ENCODE measurements at regions not wholly inside any gene's neighbourhood (a gene's known extent, or its start where the extent isn't known, plus 50 kb on each side); places are given as distances from the start of the nearest gene placed in this dataset.
"Not testable (repeated sequence)": the region's sequence is repeated elsewhere in the genome, so short reads cannot be mapped to it uniquely, and the experiment has no call there.

GRCh38 chr2:87354102-87354501 lies 332.5 kb upstream of the PLGLB1 start:
- H3K36me3 ChIP-seq (ENCODE audit: control insufficient read depth in 1 of 2, insufficient read depth in 2 of 2, low read length in 2 of 2); H3K9me2 ChIP-seq (ENCODE audit: insufficient read depth); H4K20me1 ChIP-seq (ENCODE audit: insufficient read depth); DNase-seq (ENCODE audit: low read depth, low spot score); intact Hi-C loops (cut with micrococcal nuclease); H3K4me1 ChIP-seq (ENCODE audit: control insufficient read depth in 1 of 2, insufficient read depth in 2 of 2, low read length in 2 of 2); H2AFZ ChIP-seq (ENCODE audit: low read depth, low read length, poor library complexity, severe bottlenecking); H3K27me3 ChIP-seq (ENCODE audit: insufficient read depth, low read length); H3K4me3 ChIP-seq (replicated peaks in 1 of 2; ENCODE audit: low read depth in 1 of 2, low read length in 2 of 2); H3K9ac ChIP-seq (ENCODE audit: low read length); CTCF ChIA-PET; POLR2A ChIA-PET; RAD21 ChIA-PET (ENCODE audit: low non-redundant PET in 1 of 2, low total read pairs in 2 of 2, uncharacterized antibody in 2 of 2, unreplicated experiment in 2 of 2); H3K9me3 ChIP-seq (ENCODE audit: control insufficient read depth in 1 of 2, insufficient read depth in 1 of 2, low read depth in 1 of 2, low read length in 2 of 2); H3K4me2 ChIP-seq (ENCODE audit: low read length); H3K79me2 ChIP-seq (ENCODE audit: insufficient read depth, low read length); BruUV-seq (replicated peaks); ATAC-seq; H3K27ac ChIP-seq (ENCODE audit: low read depth, low read length): not testable (repeated sequence)

GRCh38 chr2:87360250-87360649 lies 338.6 kb upstream of the PLGLB1 start:
- H3K4me2 ChIP-seq (ENCODE audit: low read length); POLR2A ChIA-PET; H3K9me2 ChIP-seq (ENCODE audit: insufficient read depth); H3K27me3 ChIP-seq (ENCODE audit: insufficient read depth, low read length); H3K4me3 ChIP-seq (replicated peaks in 1 of 2; ENCODE audit: low read depth in 1 of 2, low read length in 2 of 2); H3K36me3 ChIP-seq (ENCODE audit: control insufficient read depth in 1 of 2, insufficient read depth in 2 of 2, low read length in 2 of 2); H3K9ac ChIP-seq (ENCODE audit: low read length); H2AFZ ChIP-seq (ENCODE audit: low read depth, low read length, poor library complexity, severe bottlenecking); H3K4me1 ChIP-seq (ENCODE audit: control insufficient read depth in 1 of 2, insufficient read depth in 2 of 2, low read length in 2 of 2); RAD21 ChIA-PET (ENCODE audit: low non-redundant PET in 1 of 2, low total read pairs in 2 of 2, uncharacterized antibody in 2 of 2, unreplicated experiment in 2 of 2); intact Hi-C loops (cut with micrococcal nuclease); H3K27ac ChIP-seq (ENCODE audit: low read depth, low read length); ATAC-seq; DNase-seq (ENCODE audit: low read depth, low spot score); H3K79me2 ChIP-seq (ENCODE audit: insufficient read depth, low read length); BruUV-seq (replicated peaks); H3K9me3 ChIP-seq (ENCODE audit: control insufficient read depth in 1 of 2, insufficient read depth in 1 of 2, low read depth in 1 of 2, low read length in 2 of 2); CTCF ChIA-PET; H4K20me1 ChIP-seq (ENCODE audit: insufficient read depth): not testable (repeated sequence)

GRCh38 chr2:87360927-87361326 lies 339.3 kb upstream of the PLGLB1 start:
- H3K27me3 ChIP-seq (ENCODE audit: insufficient read depth, low read length); H4K20me1 ChIP-seq (ENCODE audit: insufficient read depth); H3K36me3 ChIP-seq (ENCODE audit: control insufficient read depth in 1 of 2, insufficient read depth in 2 of 2, low read length in 2 of 2); ATAC-seq; H3K4me2 ChIP-seq (ENCODE audit: low read length); H3K4me3 ChIP-seq (replicated peaks in 1 of 2; ENCODE audit: low read depth in 1 of 2, low read length in 2 of 2); RAD21 ChIA-PET (ENCODE audit: low non-redundant PET in 1 of 2, low total read pairs in 2 of 2, uncharacterized antibody in 2 of 2, unreplicated experiment in 2 of 2); intact Hi-C loops (cut with micrococcal nuclease); H3K4me1 ChIP-seq (ENCODE audit: control insufficient read depth in 1 of 2, insufficient read depth in 2 of 2, low read length in 2 of 2); H3K9me3 ChIP-seq (ENCODE audit: control insufficient read depth in 1 of 2, insufficient read depth in 1 of 2, low read depth in 1 of 2, low read length in 2 of 2); POLR2A ChIA-PET; H3K27ac ChIP-seq (ENCODE audit: low read depth, low read length); CTCF ChIA-PET; BruUV-seq (replicated peaks); H2AFZ ChIP-seq (ENCODE audit: low read depth, low read length, poor library complexity, severe bottlenecking); H3K9ac ChIP-seq (ENCODE audit: low read length); DNase-seq (ENCODE audit: low read depth, low spot score); H3K79me2 ChIP-seq (ENCODE audit: insufficient read depth, low read length); H3K9me2 ChIP-seq (ENCODE audit: insufficient read depth): not testable (repeated sequence)

GRCh38 chr2:87361805-87362204 lies 340.2 kb upstream of the PLGLB1 start:
- DNase-seq (ENCODE audit: low read depth, low spot score); CTCF ChIA-PET; POLR2A ChIA-PET; H3K27me3 ChIP-seq (ENCODE audit: insufficient read depth, low read length); H3K27ac ChIP-seq (ENCODE audit: low read depth, low read length); RAD21 ChIA-PET (ENCODE audit: low non-redundant PET in 1 of 2, low total read pairs in 2 of 2, uncharacterized antibody in 2 of 2, unreplicated experiment in 2 of 2); H4K20me1 ChIP-seq (ENCODE audit: insufficient read depth); H3K9me2 ChIP-seq (ENCODE audit: insufficient read depth); BruUV-seq (replicated peaks); H3K9me3 ChIP-seq (ENCODE audit: control insufficient read depth in 1 of 2, insufficient read depth in 1 of 2, low read depth in 1 of 2, low read length in 2 of 2); H2AFZ ChIP-seq (ENCODE audit: low read depth, low read length, poor library complexity, severe bottlenecking); H3K36me3 ChIP-seq (ENCODE audit: control insufficient read depth in 1 of 2, insufficient read depth in 2 of 2, low read length in 2 of 2); H3K9ac ChIP-seq (ENCODE audit: low read length); H3K4me3 ChIP-seq (replicated peaks in 1 of 2; ENCODE audit: low read depth in 1 of 2, low read length in 2 of 2); intact Hi-C loops (cut with micrococcal nuclease); H3K4me2 ChIP-seq (ENCODE audit: low read length); ATAC-seq; H3K79me2 ChIP-seq (ENCODE audit: insufficient read depth, low read length); H3K4me1 ChIP-seq (ENCODE audit: control insufficient read depth in 1 of 2, insufficient read depth in 2 of 2, low read length in 2 of 2): not testable (repeated sequence)

- RAD21 ChIA-PET (ENCODE audit: low non-redundant PET in 1 of 2, low total read pairs in 2 of 2, uncharacterized antibody in 2 of 2, unreplicated experiment in 2 of 2); CTCF ChIA-PET; H3K4me3 ChIP-seq (replicated peaks in 1 of 2; ENCODE audit: low read depth in 1 of 2, low read length in 2 of 2); H3K27ac ChIP-seq (ENCODE audit: low read depth, low read length); H3K4me2 ChIP-seq (ENCODE audit: low read length); DNase-seq (ENCODE audit: low read depth, low spot score); H3K27me3 ChIP-seq (ENCODE audit: insufficient read depth, low read length); H3K9me2 ChIP-seq (ENCODE audit: insufficient read depth); H3K36me3 ChIP-seq (ENCODE audit: control insufficient read depth in 1 of 2, insufficient read depth in 2 of 2, low read length in 2 of 2); H3K4me1 ChIP-seq (ENCODE audit: control insufficient read depth in 1 of 2, insufficient read depth in 2 of 2, low read length in 2 of 2); H3K79me2 ChIP-seq (ENCODE audit: insufficient read depth, low read length); POLR2A ChIA-PET; H4K20me1 ChIP-seq (ENCODE audit: insufficient read depth); intact Hi-C loops (cut with micrococcal nuclease); H3K9me3 ChIP-seq (ENCODE audit: control insufficient read depth in 1 of 2, insufficient read depth in 1 of 2, low read depth in 1 of 2, low read length in 2 of 2); BruUV-seq (replicated peaks); ATAC-seq; H3K9ac ChIP-seq (ENCODE audit: low read length); H2AFZ ChIP-seq (ENCODE audit: low read depth, low read length, poor library complexity, severe bottlenecking): not testable (repeated sequence)
Measured at GRCh38 chr2:87364379-87364778, 342.7 kb upstream of the PLGLB1 start.
